ENCODE measurements at regions not wholly inside any gene's neighbourhood (a gene's known extent, or its start where the extent isn't known, plus 50 kb on each side); places are given as distances from the start of the nearest gene placed in this dataset.

DNA sequence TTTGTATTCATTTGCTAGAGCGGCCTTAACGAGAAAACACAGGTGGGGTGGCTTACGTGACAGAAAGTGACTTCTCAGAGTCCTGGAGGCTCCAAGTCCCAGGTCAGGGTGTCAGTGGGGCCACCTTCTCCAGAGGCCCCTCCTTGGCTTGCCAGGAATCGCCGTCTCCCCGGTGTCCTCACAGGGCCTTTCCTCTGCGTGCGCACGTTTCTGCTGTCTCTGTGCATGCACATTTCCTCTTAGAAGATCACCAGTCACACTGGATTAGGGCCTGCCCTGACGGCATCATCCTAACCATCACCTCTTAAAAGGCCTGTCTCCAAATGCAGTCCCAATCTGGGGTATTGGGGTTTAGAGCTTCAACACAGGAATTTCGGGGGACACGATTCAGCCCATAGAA, 63.8 kb upstream of the HELT start:
- TF ChIP-seq, protein P1, sequence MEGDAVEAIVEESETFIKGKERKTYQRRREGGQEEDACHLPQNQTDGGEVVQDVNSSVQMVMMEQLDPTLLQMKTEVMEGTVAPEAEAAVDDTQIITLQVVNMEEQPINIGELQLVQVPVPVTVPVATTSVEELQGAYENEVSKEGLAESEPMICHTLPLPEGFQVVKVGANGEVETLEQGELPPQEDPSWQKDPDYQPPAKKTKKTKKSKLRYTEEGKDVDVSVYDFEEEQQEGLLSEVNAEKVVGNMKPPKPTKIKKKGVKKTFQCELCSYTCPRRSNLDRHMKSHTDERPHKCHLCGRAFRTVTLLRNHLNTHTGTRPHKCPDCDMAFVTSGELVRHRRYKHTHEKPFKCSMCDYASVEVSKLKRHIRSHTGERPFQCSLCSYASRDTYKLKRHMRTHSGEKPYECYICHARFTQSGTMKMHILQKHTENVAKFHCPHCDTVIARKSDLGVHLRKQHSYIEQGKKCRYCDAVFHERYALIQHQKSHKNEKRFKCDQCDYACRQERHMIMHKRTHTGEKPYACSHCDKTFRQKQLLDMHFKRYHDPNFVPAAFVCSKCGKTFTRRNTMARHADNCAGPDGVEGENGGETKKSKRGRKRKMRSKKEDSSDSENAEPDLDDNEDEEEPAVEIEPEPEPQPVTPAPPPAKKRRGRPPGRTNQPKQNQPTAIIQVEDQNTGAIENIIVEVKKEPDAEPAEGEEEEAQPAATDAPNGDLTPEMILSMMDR (IDR thresholded peaks at IDR 0.05) = no peak
- TF ChIP-seq, protein P2, sequence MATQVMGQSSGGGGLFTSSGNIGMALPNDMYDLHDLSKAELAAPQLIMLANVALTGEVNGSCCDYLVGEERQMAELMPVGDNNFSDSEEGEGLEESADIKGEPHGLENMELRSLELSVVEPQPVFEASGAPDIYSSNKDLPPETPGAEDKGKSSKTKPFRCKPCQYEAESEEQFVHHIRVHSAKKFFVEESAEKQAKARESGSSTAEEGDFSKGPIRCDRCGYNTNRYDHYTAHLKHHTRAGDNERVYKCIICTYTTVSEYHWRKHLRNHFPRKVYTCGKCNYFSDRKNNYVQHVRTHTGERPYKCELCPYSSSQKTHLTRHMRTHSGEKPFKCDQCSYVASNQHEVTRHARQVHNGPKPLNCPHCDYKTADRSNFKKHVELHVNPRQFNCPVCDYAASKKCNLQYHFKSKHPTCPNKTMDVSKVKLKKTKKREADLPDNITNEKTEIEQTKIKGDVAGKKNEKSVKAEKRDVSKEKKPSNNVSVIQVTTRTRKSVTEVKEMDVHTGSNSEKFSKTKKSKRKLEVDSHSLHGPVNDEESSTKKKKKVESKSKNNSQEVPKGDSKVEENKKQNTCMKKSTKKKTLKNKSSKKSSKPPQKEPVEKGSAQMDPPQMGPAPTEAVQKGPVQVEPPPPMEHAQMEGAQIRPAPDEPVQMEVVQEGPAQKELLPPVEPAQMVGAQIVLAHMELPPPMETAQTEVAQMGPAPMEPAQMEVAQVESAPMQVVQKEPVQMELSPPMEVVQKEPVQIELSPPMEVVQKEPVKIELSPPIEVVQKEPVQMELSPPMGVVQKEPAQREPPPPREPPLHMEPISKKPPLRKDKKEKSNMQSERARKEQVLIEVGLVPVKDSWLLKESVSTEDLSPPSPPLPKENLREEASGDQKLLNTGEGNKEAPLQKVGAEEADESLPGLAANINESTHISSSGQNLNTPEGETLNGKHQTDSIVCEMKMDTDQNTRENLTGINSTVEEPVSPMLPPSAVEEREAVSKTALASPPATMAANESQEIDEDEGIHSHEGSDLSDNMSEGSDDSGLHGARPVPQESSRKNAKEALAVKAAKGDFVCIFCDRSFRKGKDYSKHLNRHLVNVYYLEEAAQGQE (IDR thresholded peaks at IDR 0.05; ENCODE audit: low read depth, low read length) = no peak
- TF ChIP-seq NRF1 (IDR thresholded peaks at IDR 0.05; ENCODE audit: low read depth, low read length) = no peak
- TF ChIP-seq, protein P3, sequence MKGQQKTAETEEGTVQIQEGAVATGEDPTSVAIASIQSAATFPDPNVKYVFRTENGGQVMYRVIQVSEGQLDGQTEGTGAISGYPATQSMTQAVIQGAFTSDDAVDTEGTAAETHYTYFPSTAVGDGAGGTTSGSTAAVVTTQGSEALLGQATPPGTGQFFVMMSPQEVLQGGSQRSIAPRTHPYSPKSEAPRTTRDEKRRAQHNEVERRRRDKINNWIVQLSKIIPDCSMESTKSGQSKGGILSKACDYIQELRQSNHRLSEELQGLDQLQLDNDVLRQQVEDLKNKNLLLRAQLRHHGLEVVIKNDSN (IDR thresholded peaks at IDR 0.05; ENCODE audit: borderline replicate concordance, low read depth) = no peak
- no peak for TF ChIP-seq SMC3 (IDR thresholded peaks at IDR 0.05; ENCODE audit: low read depth, low read length)
- no peak for TF ChIP-seq RAD21 (IDR thresholded peaks at IDR 0.05; ENCODE audit: low read length)
- TF ChIP-seq YY1 (IDR thresholded peaks at IDR 0.05; ENCODE audit: low read depth) = no peak
- no peak for TF ChIP-seq MXI1 (IDR thresholded peaks at IDR 0.05; ENCODE audit: low read depth, low read length)
- TF ChIP-seq TAF1 (IDR thresholded peaks at IDR 0.05; ENCODE audit: borderline replicate concordance, low read depth, low read length) = no peak

Data from SK-N-SH (cell line).